GM12878 (cell line): ENCODE measurements at regions not wholly inside any gene's neighbourhood (a gene's known extent, or its start where the extent isn't known, plus 50 kb on each side); places are given as distances from the start of the nearest gene placed in this dataset.

ENCODE experiments used
- ATAC-seq: fragments of 200-7000 bp; cut with Tn5 transposase; 3 replicates; pipeline ENCODE4 v1.9.1; 2020; ENCODE audit warnings: mild to moderate bottlenecking, moderate library complexity
- BruUV-seq: library from RNA; stranded (reverse); fragments of 400-500 nt; replicated peaks from 2 replicates; lab custom pipeline; 2021; lab: Mats Ljungman, UMichigan
- CTCF ChIA-PET: fragments of 300-600 bp; sonication (Branson Sonifier 250); formaldehyde crosslinking; extraction: SDS; loops from one replicate; lab custom pipeline; 2021; ENCODE audit warnings: inconsistent platforms; lab: Yijun Ruan, JAX
- POLR2A ChIA-PET: fragments of 350-600 bp; formaldehyde crosslinking; extraction: SDS; loops from one replicate; lab custom pipeline; 2021; ENCODE audit warnings: inconsistent platforms; lab: Charles Lee
- RAD21 ChIA-PET: fragments of 300-600 bp; sonication (Branson Sonifier 250); formaldehyde crosslinking; loops from one replicate; lab custom pipeline; 2023; ENCODE audit warnings: antibody characterized with exemption; ENCODE audit not compliant: unreplicated experiment; lab: Charles Lee
- SMC1A ChIA-PET: fragments of 300-600 bp; sonication (Branson Sonifier 250); formaldehyde crosslinking; loops from one replicate; lab custom pipeline; 2023; ENCODE audit not compliant: unreplicated experiment, uncharacterized antibody; lab: Charles Lee
- DNase-seq: peaks from one replicate; pipeline ENCODE4 v3.0.0-alpha.2; 2011; ENCODE audit warnings: low read depth, low spot score
- FAIRE-seq: peaks from 3 replicates; lab custom pipeline; 2011; peaks lifted over from hg19 to GRCh38; lab: Jason Lieb, UNC
- H2AFZ ChIP-seq: 2 replicates; pipeline ENCODE4 v1.6.0; 2011; ENCODE audit warnings: low read depth, low read length, control low read depth; ENCODE audit not compliant: control insufficient read depth
- H3K27ac ChIP-seq: 2 replicates; pipeline ENCODE4 v1.5.1; 2011; ENCODE audit warnings: control low read depth; ENCODE audit not compliant: control insufficient read depth, insufficient read depth
- H3K27me3 ChIP-seq, 2 experiments: replicated peaks in 1 of 2; 2 replicates each; pipeline versions ENCODE4 v1.6.0 to v1.6.1; 2011; ENCODE audit warnings: low read length in 1 of 2; ENCODE audit not compliant: control insufficient read depth in 2 of 2, insufficient read depth in 2 of 2
- H3K36me3 ChIP-seq, 2 experiments: 2 replicates each; pipeline ENCODE4 v1.5.1; 2011; ENCODE audit warnings: low read length in 1 of 2; ENCODE audit not compliant: control insufficient read depth in 2 of 2, insufficient read depth in 2 of 2
- H3K4me1 ChIP-seq: 2 replicates; pipeline ENCODE4 v1.6.1; 2011; ENCODE audit warnings: mild to moderate bottlenecking, low read length, moderate library complexity, mixed read lengths; ENCODE audit not compliant: control insufficient read depth, insufficient read depth
- H3K4me2 ChIP-seq: 2 replicates; pipeline ENCODE4 v1.6.0; 2011; ENCODE audit warnings: control low read depth; ENCODE audit not compliant: control insufficient read depth, insufficient read depth
- H3K4me3 ChIP-seq: fragments of 200-600 bp; sonication (generic); 2 replicates; pipeline ENCODE4 v1.5.1; 2016
- H3K79me2 ChIP-seq: 2 replicates; pipeline ENCODE4 v1.6.0; 2011; ENCODE audit warnings: low read length; ENCODE audit not compliant: control insufficient read depth, insufficient read depth
- H3K9ac ChIP-seq: 2 replicates; pipeline ENCODE4 v1.8.0; 2011; ENCODE audit warnings: low read length, control low read depth, mixed read lengths; ENCODE audit not compliant: control insufficient read depth, insufficient read depth
- H3K9me3 ChIP-seq: replicated peaks from 3 replicates; pipeline ENCODE4 v1.5.1; 2011; ENCODE audit warnings: mild to moderate bottlenecking, low read length; ENCODE audit not compliant: control insufficient read depth, insufficient read depth
- H4K20me1 ChIP-seq: 2 replicates; pipeline ENCODE4 v1.6.0; 2011; ENCODE audit not compliant: control insufficient read depth, insufficient read depth
- LARP7 ChIP-seq: fragments of 450-650 bp; IDR thresholded peaks from 2 replicates; pipeline ENCODE4 v1.6.1; 2017; ENCODE audit warnings: mild to moderate bottlenecking
- RELA ChIP-seq: fragments of 450-650 bp; IDR thresholded peaks from 2 replicates; pipeline ENCODE4 v1.8.0; 2014; ENCODE audit warnings: borderline replicate concordance; ENCODE audit not compliant: partially characterized antibody
- SKIL ChIP-seq: fragments of 450-650 bp; IDR thresholded peaks from 2 replicates; pipeline ENCODE4 v1.6.1; 2017; ENCODE audit warnings: mild to moderate bottlenecking, low read depth, inconsistent platforms; ENCODE audit not compliant: poor library complexity, severe bottlenecking
- SP1 ChIP-seq: IDR thresholded peaks from one replicate; pipeline ENCODE4 v1.6.1; 2011; ENCODE audit warnings: low read depth, low read length
- ZBTB33 ChIP-seq: fragments of 450-650 bp; IDR thresholded peaks from 2 replicates; pipeline ENCODE4 v1.6.1; 2017; ENCODE audit warnings: mild to moderate bottlenecking
- ZNF217 ChIP-seq: fragments of 450-650 bp; IDR thresholded peaks from 2 replicates; pipeline ENCODE4 v1.6.1; 2017; ENCODE audit warnings: antibody characterized with exemption, mild to moderate bottlenecking
- WGBS: methylation state at CpG from one replicate; pipeline ENCODE4 v1.1.6; 2016; ENCODE audit warnings: low lambda C conversion rate; ENCODE audit not compliant: insufficient replicate concordance, insufficient coverage; ENCODE audit errors: missing lambda C conversion rate; 5-methylcytosine and 5-hydroxymethylcytosine counted together
- in situ Hi-C: fragments of 300-500 bp; cut with MboI; formaldehyde crosslinking; loops from 9 replicates; pipeline ENCODE4 v1.14.3; 2018; ENCODE audit warnings: mixed read lengths
- intact Hi-C: fragments of 100-400 bp; cut with micrococcal nuclease; formaldehyde crosslinking; loops from one replicate; pipeline ENCODE4 v1.14.2; 2022; ENCODE audit not compliant: unreplicated experiment
- TF ChIP-seq, protein P1 (sequence below): IDR thresholded peaks from 2 replicates; pipeline ENCODE4 v1.6.1; 2012; ENCODE audit warnings: low read depth, low read length, improper control_type of control experiment
- TF ChIP-seq, protein P2 (sequence below): IDR thresholded peaks from 2 replicates; pipeline ENCODE4 v1.6.1; 2011; ENCODE audit warnings: borderline replicate concordance, low read depth, mild to moderate bottlenecking, moderate library complexity, low read length; ENCODE audit not compliant: insufficient read depth, poor library complexity, severe bottlenecking
- TF ChIP-seq, protein P3 (sequence below): IDR thresholded peaks from 2 replicates; pipeline ENCODE4 v1.6.1; 2012; ENCODE audit warnings: low read length, inconsistent platforms

DNA sequence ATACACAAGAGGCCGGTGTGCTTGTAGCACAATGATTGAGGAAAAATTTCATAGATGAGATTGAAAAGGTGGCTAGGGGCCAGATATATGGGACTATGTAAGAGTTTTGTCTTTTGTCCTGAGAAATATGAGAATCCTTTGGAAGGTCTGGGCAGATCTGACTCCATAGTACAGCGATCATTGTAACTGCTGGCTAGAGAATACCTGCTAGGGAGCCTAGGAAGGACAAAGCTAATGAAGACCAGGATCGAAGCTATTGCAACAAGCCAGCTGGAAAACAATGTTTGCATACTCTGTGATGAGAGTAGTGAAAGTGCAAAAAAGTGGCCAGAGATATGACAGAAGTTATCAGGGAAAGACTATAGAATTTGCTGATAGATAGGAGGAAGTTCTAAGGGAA is 537.6 kb downstream of the C12orf50 start:
- no peak for TF ChIP-seq SKIL
- Histone ChIP-seq H3K27me3 (no peaks in the 10 kb centered on the region), H3K4me1 (no peaks in the 10 kb centered on the region), H3K4me3 (no peak overlapping the region), H4K20me1 (no peaks in the 10 kb centered on the region), H2AFZ (no peak overlapping the region), H3K9me3 (no peaks in the 10 kb centered on the region), H3K79me2 (no peaks in the 10 kb centered on the region), H3K9ac (no peak overlapping the region), H3K27ac (no peak overlapping the region), H3K4me2 (no peak overlapping the region), H3K36me3 (no peaks in the 10 kb centered on the region)
- no TSS peak for BruUV-seq
- FAIRE-seq, result no peak
- intact Hi-C loops, result no loop called here
- ATAC-seq, result no peak
- in situ Hi-C loops, result no loop called here
- no peak for DNase-seq
- ChIA-PET CTCF (no interaction called here), POLR2A (no interaction called here), RAD21 (no interaction called here), SMC1A (no interaction called here)
- WGBS, result 19% methylated on average over 3 of the region's 3 CpGs

DNA sequence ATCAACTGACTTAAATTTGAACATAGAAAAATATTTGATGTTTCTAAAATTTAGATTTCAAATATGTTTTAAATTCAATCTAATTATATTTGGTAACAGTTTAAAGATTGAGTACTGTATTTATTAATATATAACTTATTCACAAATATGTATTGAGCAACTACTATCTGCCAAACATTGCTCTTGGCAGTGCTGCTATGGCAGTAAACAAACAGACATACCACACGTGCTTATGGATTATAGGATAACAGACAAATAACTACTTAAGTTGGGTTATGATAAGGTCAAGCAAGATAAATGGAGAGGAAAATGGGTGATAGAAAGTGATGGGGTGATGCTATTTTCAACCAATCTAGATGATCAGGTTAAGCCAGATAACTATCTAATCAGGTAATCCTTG is 538.1 kb downstream of the C12orf50 start:
- no peak for FAIRE-seq
- ChIA-PET SMC1A (no interaction called here), CTCF (no interaction called here), RAD21 (no interaction called here), POLR2A (no interaction called here)
- no TSS peak for BruUV-seq
- DNase-seq, result no peak
- Histone ChIP-seq H2AFZ (no peak overlapping the region), H3K4me3 (no peak overlapping the region), H3K4me1 (no peaks in the 10 kb centered on the region), H3K79me2 (no peaks in the 10 kb centered on the region), H4K20me1 (no peaks in the 10 kb centered on the region), H3K9ac (no peak overlapping the region), H3K4me2 (no peak overlapping the region), H3K36me3 (no peaks in the 10 kb centered on the region), H3K27ac (no peak overlapping the region), H3K27me3 (no peaks in the 10 kb centered on the region), H3K9me3 (no peaks in the 10 kb centered on the region)
- intact Hi-C loops, result no loop called here
- WGBS, result 0% methylated on average over 1 of the region's 1 CpG
- in situ Hi-C loops, result no loop called here
- ATAC-seq, result no peak
- TF ChIP-seq, protein P1, sequence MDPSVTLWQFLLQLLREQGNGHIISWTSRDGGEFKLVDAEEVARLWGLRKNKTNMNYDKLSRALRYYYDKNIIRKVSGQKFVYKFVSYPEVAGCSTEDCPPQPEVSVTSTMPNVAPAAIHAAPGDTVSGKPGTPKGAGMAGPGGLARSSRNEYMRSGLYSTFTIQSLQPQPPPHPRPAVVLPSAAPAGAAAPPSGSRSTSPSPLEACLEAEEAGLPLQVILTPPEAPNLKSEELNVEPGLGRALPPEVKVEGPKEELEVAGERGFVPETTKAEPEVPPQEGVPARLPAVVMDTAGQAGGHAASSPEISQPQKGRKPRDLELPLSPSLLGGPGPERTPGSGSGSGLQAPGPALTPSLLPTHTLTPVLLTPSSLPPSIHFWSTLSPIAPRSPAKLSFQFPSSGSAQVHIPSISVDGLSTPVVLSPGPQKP, result no peak
- TF ChIP-seq RELA (no peak), ZNF217 (no peak), SP1 (no peak), ZBTB33 (no peak), LARP7 (no peak)
- TF ChIP-seq, protein P2, sequence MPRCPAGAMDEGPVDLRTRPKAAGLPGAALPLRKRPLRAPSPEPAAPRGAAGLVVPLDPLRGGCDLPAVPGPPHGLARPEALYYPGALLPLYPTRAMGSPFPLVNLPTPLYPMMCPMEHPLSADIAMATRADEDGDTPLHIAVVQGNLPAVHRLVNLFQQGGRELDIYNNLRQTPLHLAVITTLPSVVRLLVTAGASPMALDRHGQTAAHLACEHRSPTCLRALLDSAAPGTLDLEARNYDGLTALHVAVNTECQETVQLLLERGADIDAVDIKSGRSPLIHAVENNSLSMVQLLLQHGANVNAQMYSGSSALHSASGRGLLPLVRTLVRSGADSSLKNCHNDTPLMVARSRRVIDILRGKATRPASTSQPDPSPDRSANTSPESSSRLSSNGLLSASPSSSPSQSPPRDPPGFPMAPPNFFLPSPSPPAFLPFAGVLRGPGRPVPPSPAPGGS, result no peak
- TF ChIP-seq, protein P3, sequence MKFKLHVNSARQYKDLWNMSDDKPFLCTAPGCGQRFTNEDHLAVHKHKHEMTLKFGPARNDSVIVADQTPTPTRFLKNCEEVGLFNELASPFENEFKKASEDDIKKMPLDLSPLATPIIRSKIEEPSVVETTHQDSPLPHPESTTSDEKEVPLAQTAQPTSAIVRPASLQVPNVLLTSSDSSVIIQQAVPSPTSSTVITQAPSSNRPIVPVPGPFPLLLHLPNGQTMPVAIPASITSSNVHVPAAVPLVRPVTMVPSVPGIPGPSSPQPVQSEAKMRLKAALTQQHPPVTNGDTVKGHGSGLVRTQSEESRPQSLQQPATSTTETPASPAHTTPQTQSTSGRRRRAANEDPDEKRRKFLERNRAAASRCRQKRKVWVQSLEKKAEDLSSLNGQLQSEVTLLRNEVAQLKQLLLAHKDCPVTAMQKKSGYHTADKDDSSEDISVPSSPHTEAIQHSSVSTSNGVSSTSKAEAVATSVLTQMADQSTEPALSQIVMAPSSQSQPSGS, result no peak
